ENCODE measurements at regions not wholly inside any gene's neighbourhood (a gene's known extent, or its start where the extent isn't known, plus 50 kb on each side); places are given as distances from the start of the nearest gene placed in this dataset.

- no peaks in the 10 kb centered on the region for H3K27me3 ChIP-seq (ENCODE audit: control insufficient read depth, insufficient read depth, low read length)
- no peaks in the 10 kb centered on the region for H3K36me3 ChIP-seq (ENCODE audit: control insufficient read depth, insufficient read depth, low read length)
- no peak for DNase-seq (ENCODE audit: low read depth)
These were observed 184.7 kb downstream of the TBX5 start for GRCh38 chr12:114221136-114221833.

GRCh38 chr12:114220311-114220710 is 185.6 kb downstream of the TBX5 start:
- Histone ChIP-seq H3K27me3 (ENCODE audit: control insufficient read depth, insufficient read depth, low read length) (no peaks in the 10 kb centered on the region), H3K4me3 (ENCODE audit: low read depth, low read length) (no peak overlapping the region), H3K36me3 (ENCODE audit: control insufficient read depth, insufficient read depth, low read length) (no peaks in the 10 kb centered on the region)
- DNase-seq (ENCODE audit: low read depth): no peak
- TF ChIP-seq CTCF (IDR thresholded peaks at IDR 0.05; ENCODE audit: insufficient read depth, low read length, poor library complexity, severe bottlenecking): no peak

More at GRCh38 chr12:114221136-114221833, 184.7 kb downstream of the TBX5 start:
- H3K4me3 ChIP-seq (ENCODE audit: low read depth, low read length): no peak overlapping the region
- TF ChIP-seq CTCF (IDR thresholded peaks at IDR 0.05; ENCODE audit: insufficient read depth, low read length, poor library complexity, severe bottlenecking): no peak

- no peaks in the 10 kb centered on the region for H3K27me3 ChIP-seq (ENCODE audit: control insufficient read depth, insufficient read depth, low read length)
- no peak overlapping the region for H3K4me3 ChIP-seq (ENCODE audit: low read depth, low read length)
- no peak for DNase-seq (ENCODE audit: low read depth)
- no peaks in the 10 kb centered on the region for H3K36me3 ChIP-seq (ENCODE audit: control insufficient read depth, insufficient read depth, low read length)
- TF ChIP-seq CTCF (IDR thresholded peaks at IDR 0.05; ENCODE audit: insufficient read depth, low read length, poor library complexity, severe bottlenecking): no peak
These were observed 187.8 kb downstream of the TBX5 start for GRCh38 chr12:114218136-114218535.

GRCh38 chr12:114215746-114216145 is 190.2 kb downstream of the TBX5 start:
- no peak for TF ChIP-seq CTCF (IDR thresholded peaks at IDR 0.05; ENCODE audit: insufficient read depth, low read length, poor library complexity, severe bottlenecking)
- Histone ChIP-seq H3K36me3 (ENCODE audit: control insufficient read depth, insufficient read depth, low read length) (no peaks in the 10 kb centered on the region), H3K27me3 (ENCODE audit: control insufficient read depth, insufficient read depth, low read length) (no peaks in the 10 kb centered on the region), H3K4me3 (ENCODE audit: low read depth, low read length) (no peak overlapping the region)
- no peak for DNase-seq (ENCODE audit: low read depth)

GRCh38 chr12:114213055-114213581 is 192.8 kb downstream of the TBX5 start:
- Histone ChIP-seq H3K4me3 (ENCODE audit: low read depth, low read length) (no peak overlapping the region), H3K36me3 (ENCODE audit: control insufficient read depth, insufficient read depth, low read length) (no peaks in the 10 kb centered on the region), H3K27me3 (ENCODE audit: control insufficient read depth, insufficient read depth, low read length) (no peaks in the 10 kb centered on the region)
- DNase-seq (ENCODE audit: low read depth): no peak
- no peak for TF ChIP-seq CTCF (IDR thresholded peaks at IDR 0.05; ENCODE audit: insufficient read depth, low read length, poor library complexity, severe bottlenecking)

GRCh38 chr12:114209861-114210260 is 196.1 kb downstream of the TBX5 start:
- no peaks in the 10 kb centered on the region for H3K36me3 ChIP-seq (ENCODE audit: control insufficient read depth, insufficient read depth, low read length)
- H3K27me3 ChIP-seq (ENCODE audit: control insufficient read depth, insufficient read depth, low read length): no peaks in the 10 kb centered on the region
- DNase-seq (ENCODE audit: low read depth): no peak
- TF ChIP-seq CTCF (IDR thresholded peaks at IDR 0.05; ENCODE audit: insufficient read depth, low read length, poor library complexity, severe bottlenecking): no peak
- H3K4me3 ChIP-seq (ENCODE audit: low read depth, low read length): no peak overlapping the region

All from kidney epithelial cell (primary cell).